HFFc6 (cell line): ENCODE measurements at regions not wholly inside any gene's neighbourhood (a gene's known extent, or its start where the extent isn't known, plus 50 kb on each side); places are given as distances from the start of the nearest gene placed in this dataset.

Experiments
- DNase-seq: peaks from one replicate; pipeline ENCODE4 v3.0.0-alpha.2; 2018
- H3K27ac Mint-ChIP-seq: 2 replicates; pipeline ENCODE4 v1.8.0; 2020; ENCODE audit warnings: mild to moderate bottlenecking, mixed read lengths
- H3K27me3 Mint-ChIP-seq: 2 replicates; pipeline ENCODE4 v1.8.0; 2021; ENCODE audit warnings: mild to moderate bottlenecking, moderate library complexity, mixed read lengths; ENCODE audit not compliant: insufficient read depth
- H3K36me3 Mint-ChIP-seq: 2 replicates; pipeline ENCODE4 v1.8.0; 2021; ENCODE audit warnings: low read depth, mixed read lengths
- H3K4me1 Mint-ChIP-seq: 2 replicates; pipeline ENCODE4 v1.8.0; 2020; ENCODE audit warnings: low read depth, mixed read lengths
- H3K4me3 Mint-ChIP-seq: 2 replicates; pipeline ENCODE4 v1.8.0; 2020; ENCODE audit warnings: mild to moderate bottlenecking, moderate library complexity, mixed read lengths
- H3K9me3 Mint-ChIP-seq: 2 replicates; pipeline ENCODE4 v1.8.0; 2020; ENCODE audit warnings: mild to moderate bottlenecking, mixed read lengths
- TF ChIP-seq, protein P1 (sequence below): fragments of 200-600 bp; sonication (generic); IDR thresholded peaks from 2 replicates; pipeline ENCODE4 v1.5.0; 2021; ENCODE audit warnings: antibody characterized with exemption, mild to moderate bottlenecking

GRCh38 chr7:8937204-8937603 lies 503.8 kb downstream of the NXPH1 start:
- DNase-seq, result no peak
- H3K36me3 Mint-ChIP-seq, result no peaks in the 10 kb centered on the region; the same call in 1 of the 2 replicates
- TF ChIP-seq, protein P1, sequence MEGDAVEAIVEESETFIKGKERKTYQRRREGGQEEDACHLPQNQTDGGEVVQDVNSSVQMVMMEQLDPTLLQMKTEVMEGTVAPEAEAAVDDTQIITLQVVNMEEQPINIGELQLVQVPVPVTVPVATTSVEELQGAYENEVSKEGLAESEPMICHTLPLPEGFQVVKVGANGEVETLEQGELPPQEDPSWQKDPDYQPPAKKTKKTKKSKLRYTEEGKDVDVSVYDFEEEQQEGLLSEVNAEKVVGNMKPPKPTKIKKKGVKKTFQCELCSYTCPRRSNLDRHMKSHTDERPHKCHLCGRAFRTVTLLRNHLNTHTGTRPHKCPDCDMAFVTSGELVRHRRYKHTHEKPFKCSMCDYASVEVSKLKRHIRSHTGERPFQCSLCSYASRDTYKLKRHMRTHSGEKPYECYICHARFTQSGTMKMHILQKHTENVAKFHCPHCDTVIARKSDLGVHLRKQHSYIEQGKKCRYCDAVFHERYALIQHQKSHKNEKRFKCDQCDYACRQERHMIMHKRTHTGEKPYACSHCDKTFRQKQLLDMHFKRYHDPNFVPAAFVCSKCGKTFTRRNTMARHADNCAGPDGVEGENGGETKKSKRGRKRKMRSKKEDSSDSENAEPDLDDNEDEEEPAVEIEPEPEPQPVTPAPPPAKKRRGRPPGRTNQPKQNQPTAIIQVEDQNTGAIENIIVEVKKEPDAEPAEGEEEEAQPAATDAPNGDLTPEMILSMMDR, result no peak
- peaks cover 61% of the 10 kb centered on the region for H3K9me3 Mint-ChIP-seq
- H3K4me1 Mint-ChIP-seq, result no peaks in the 10 kb centered on the region
- H3K27ac Mint-ChIP-seq, result no peak overlapping the region
- no peaks in the 10 kb centered on the region for H3K27me3 Mint-ChIP-seq
- H3K4me3 Mint-ChIP-seq, result no peak overlapping the region

- Mint-ChIP-seq H3K9me3 (peaks cover 70% of the 10 kb centered on the region), H3K27ac (no peak overlapping the region), H3K36me3 (no peaks in the 10 kb centered on the region; the same call in 1 of the 2 replicates), H3K27me3 (no peaks in the 10 kb centered on the region; the same call in 1 of the 2 replicates), H3K4me1 (no peaks in the 10 kb centered on the region), H3K4me3 (no peak overlapping the region)
- no peak for DNase-seq
- TF ChIP-seq, protein P1, result no peak
Measured at GRCh38 chr7:8938044-8938805, 504.8 kb downstream of the NXPH1 start.

DNA sequence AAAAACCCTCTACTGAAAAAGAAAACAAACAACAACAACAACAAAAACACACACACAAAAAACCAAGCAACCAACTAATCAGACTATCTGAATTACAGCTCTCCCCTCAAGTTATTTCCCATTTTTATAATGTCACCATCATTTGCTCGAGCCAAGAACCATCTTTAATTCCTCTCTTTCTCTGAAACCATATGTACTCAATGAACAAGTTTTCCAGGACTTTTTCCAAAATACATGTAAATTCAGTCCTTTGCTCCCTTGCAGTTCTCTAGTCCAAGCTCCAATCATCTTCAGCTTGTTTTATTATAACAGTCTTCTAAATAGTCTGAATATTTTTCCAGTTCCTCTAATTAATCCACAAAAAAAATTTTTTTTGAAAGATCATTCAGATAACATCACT lies 506.0 kb downstream of the NXPH1 start:
- no peaks in the 10 kb centered on the region; the same call in 1 of the 2 replicates for H3K36me3 Mint-ChIP-seq
- no peaks in the 10 kb centered on the region for H3K4me1 Mint-ChIP-seq
- no peak overlapping the region for H3K27ac Mint-ChIP-seq
- no peak overlapping the region for H3K4me3 Mint-ChIP-seq
- no peak for DNase-seq
- no peaks in the 10 kb centered on the region; the same call in 1 of the 2 replicates for H3K27me3 Mint-ChIP-seq
- TF ChIP-seq, protein P1, result no peak
- H3K9me3 Mint-ChIP-seq, result peaks cover 74% of the 10 kb centered on the region

DNA sequence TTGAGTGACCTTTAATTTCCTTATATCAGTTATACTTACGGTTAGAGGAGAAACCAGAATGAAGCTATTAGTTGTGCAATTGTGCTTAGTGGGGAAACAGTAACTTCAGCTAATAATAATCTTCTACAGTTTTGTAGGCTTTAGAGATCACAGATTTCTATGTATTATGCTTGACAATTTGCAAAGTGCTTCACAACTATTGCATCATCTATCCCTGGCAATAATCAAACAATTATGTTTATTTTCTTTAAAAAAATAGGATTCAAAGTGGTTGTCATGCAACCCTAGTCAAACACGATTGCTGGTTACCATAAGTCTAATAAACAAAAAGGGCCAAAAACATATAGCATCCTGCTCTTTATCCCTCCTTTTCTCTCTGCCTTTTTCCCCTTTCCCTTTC lies 530.3 kb downstream of the NXPH1 start:
- no peak for DNase-seq
- Mint-ChIP-seq H3K27ac (no peak overlapping the region), H3K4me1 (no peaks in the 10 kb centered on the region), H3K27me3 (peaks cover 1% of the 10 kb centered on the region), H3K9me3 (peaks cover 32% of the 10 kb centered on the region), H3K36me3 (no peaks in the 10 kb centered on the region), H3K4me3 (no peak overlapping the region)
- TF ChIP-seq, protein P1, result no peak

DNA sequence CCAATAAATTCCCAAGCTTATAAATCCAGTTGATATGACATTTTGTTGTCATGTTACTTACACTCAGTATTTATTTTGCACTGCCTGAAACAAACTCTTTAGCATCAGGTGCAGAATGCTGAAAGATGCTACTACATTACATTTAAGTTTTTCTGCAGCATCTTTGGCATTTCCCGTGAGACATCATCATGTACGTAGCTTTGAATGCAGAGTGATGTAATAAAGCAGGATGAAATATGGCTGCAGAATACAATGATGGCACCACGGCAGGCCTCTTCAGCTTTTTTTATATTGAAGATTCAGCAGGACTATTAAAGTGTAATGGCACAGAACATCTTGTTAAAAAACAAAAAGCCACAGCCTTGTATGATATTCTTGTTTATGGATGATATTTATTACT lies 531.8 kb downstream of the NXPH1 start:
- no peaks in the 10 kb centered on the region for H3K4me1 Mint-ChIP-seq
- no peaks in the 10 kb centered on the region for H3K36me3 Mint-ChIP-seq
- TF ChIP-seq, protein P1, result no peak
- peaks cover 1% of the 10 kb centered on the region for H3K27me3 Mint-ChIP-seq
- H3K4me3 Mint-ChIP-seq, result no peak overlapping the region
- peaks cover 27% of the 10 kb centered on the region for H3K9me3 Mint-ChIP-seq
- DNase-seq, result no peak
- no peak overlapping the region for H3K27ac Mint-ChIP-seq
